Astrocyte of the cerebellum (primary cell): ENCODE measurements at regions not wholly inside any gene's neighbourhood (a gene's known extent, or its start where the extent isn't known, plus 50 kb on each side); places are given as distances from the start of the nearest gene placed in this dataset.

ENCODE experiments used
- DNase-seq: peaks from one replicate; pipeline ENCODE4 v3.0.0-alpha.2; 2011; ENCODE audit warnings: low read depth
- H3K4me3 ChIP-seq: 2 replicates; pipeline ENCODE4 v1.5.1; 2011; ENCODE audit warnings: mild to moderate bottlenecking, low read depth, low read length, moderate library complexity
- in situ Hi-C: cut with HindIII; loops from 2 replicates; pipeline ENCODE4 v1.10.0; 2017; ENCODE audit warnings: low sequenced_read_pairs
- TF ChIP-seq, protein P1 (sequence below): IDR thresholded peaks from 2 replicates; pipeline ENCODE4 v1.5.1; 2012; ENCODE audit warnings: low read length, low read depth, moderate library complexity, mild to moderate bottlenecking; ENCODE audit errors: missing control alignments

DNA sequence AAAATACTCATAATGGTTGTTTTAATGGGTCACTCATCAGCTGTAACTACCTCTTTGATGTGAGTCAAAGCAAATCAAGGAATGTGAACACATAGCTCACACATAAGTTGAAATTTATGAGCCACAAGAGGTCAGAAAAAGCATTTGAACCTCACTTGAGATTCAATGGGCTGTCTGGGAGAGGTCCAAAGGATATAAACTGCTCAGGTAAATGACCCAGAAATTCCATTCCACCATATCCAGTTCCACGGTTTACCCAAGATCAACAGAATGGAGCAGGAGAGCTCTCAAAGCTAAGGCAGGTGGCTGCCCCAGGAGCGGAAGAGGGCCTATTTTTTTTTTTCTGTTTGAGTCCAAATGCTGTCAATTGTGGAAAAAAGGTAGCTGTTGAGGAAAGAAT is 464.1 kb downstream of the TNS1 start:
- no peak overlapping the region for H3K4me3 ChIP-seq
- in situ Hi-C loops = no loop called here
- DNase-seq = no peak
- TF ChIP-seq, protein P1, sequence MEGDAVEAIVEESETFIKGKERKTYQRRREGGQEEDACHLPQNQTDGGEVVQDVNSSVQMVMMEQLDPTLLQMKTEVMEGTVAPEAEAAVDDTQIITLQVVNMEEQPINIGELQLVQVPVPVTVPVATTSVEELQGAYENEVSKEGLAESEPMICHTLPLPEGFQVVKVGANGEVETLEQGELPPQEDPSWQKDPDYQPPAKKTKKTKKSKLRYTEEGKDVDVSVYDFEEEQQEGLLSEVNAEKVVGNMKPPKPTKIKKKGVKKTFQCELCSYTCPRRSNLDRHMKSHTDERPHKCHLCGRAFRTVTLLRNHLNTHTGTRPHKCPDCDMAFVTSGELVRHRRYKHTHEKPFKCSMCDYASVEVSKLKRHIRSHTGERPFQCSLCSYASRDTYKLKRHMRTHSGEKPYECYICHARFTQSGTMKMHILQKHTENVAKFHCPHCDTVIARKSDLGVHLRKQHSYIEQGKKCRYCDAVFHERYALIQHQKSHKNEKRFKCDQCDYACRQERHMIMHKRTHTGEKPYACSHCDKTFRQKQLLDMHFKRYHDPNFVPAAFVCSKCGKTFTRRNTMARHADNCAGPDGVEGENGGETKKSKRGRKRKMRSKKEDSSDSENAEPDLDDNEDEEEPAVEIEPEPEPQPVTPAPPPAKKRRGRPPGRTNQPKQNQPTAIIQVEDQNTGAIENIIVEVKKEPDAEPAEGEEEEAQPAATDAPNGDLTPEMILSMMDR = no peak

DNA sequence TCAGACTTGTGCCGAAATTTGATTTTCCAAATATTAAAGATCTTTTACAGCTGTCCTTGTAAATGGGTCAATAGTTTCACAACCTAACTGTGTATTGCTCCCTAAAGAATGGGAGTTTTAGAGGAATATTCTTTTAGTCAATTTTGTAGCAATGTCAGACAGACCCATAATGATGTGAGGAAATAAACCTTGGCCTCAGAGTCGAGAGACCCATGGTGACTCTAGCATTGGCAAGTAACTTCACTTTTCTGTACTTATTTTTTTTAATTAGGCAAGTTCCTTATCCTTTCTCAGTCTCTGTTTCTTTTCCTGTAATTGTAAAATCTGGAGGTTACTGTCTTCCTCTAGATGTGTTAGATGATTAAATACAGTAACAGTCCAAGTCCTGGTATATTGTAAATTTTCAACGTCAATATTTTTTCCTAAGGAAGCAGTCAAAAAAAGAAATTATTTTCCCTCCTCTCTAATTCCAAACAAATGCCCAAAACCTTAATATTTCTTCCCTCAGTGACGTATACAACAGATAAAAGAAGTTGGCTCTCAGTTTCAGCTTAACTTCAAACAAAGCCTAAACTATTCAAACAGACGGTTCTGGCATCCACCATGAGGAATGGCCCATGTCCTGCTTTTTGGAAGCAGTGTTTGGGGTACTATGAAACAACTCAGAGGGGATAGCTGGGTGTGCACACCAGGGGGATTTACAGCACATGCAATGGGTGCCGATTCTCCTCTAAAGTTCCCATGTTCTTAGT is 466.7 kb downstream of the TNS1 start:
- H3K4me3 ChIP-seq = no peak overlapping the region
- in situ Hi-C loops = no loop called here
- TF ChIP-seq, protein P1 = no peak
- no peak for DNase-seq

GRCh38 chr2:217530392-217531090 is 472.3 kb downstream of the TNS1 start:
- no peak overlapping the region for H3K4me3 ChIP-seq
- DNase-seq = no peak
- TF ChIP-seq, protein P1 = no peak
- in situ Hi-C loops = no loop called here

GRCh38 chr2:217529271-217529670 is 473.5 kb downstream of the TNS1 start:
- TF ChIP-seq, protein P1 = no peak
- in situ Hi-C loops = no loop called here
- no peak for DNase-seq
- no peak overlapping the region for H3K4me3 ChIP-seq

DNA sequence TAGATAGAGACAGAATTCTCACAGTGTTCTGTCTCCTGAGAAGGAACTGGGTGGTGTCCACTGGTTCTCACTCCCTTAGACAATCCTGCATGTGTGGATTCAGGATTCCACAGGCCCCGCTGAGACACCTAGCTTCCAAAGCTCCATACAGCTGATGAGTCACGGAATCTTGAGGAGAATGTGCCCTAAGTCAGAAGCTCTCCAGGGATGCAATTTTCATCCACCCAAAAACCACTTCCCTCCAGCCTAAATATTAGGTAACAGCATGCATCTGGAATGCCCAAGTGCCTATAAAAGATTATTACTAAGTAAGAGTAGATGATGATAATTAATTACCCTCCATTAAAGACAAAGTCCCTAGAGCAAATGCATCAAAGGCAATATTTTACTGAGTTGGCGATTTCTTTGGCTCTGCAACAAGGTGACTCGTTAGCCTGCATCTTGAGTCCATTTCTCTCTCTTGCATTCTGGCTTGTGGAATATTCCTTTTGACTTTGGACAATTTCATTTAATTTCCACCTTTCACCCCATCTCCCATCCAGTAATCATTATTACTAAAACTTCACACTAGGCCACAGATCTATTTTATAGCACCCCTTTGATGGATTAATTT is 475.1 kb downstream of the TNS1 start:
- H3K4me3 ChIP-seq = no peak overlapping the region
- in situ Hi-C loops = no loop called here
- TF ChIP-seq, protein P1 = no peak
- no peak for DNase-seq

DNA sequence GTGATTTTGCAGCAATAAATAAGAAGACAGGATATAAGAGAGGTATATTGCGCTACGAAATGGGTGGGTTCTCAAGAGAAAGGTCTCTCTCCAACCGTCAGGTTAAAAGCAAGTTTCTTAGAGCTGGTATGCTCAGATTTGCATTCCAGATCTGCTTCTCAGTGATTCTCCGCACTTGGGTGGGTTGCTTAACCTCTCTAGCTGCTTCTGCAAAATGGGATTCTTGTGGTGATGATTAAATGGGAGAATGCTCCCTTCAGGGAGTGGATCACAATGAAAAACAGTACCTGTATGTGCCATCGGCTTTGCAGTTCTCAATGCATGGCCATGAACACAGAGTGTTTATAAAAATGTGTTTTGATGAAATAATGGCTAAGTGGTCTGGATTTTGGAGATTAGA is 477.7 kb downstream of the TNS1 start:
- DNase-seq = no peak
- TF ChIP-seq, protein P1 = no peak
- in situ Hi-C loops = no loop called here
- no peak overlapping the region for H3K4me3 ChIP-seq
